GM12878 (cell line): ENCODE measurements at regions not wholly inside any gene's neighbourhood (a gene's known extent, or its start where the extent isn't known, plus 50 kb on each side); places are given as distances from the start of the nearest gene placed in this dataset.

Experiments
- ATAC-seq: fragments of 200-7000 bp; cut with Tn5 transposase; 3 replicates; pipeline ENCODE4 v1.9.1; 2020; ENCODE audit warnings: mild to moderate bottlenecking, moderate library complexity
- BruUV-seq: library from RNA; stranded (reverse); fragments of 400-500 nt; replicated peaks from 2 replicates; lab custom pipeline; 2021; lab: Mats Ljungman, UMichigan
- CTCF ChIA-PET: fragments of 300-600 bp; sonication (Branson Sonifier 250); formaldehyde crosslinking; extraction: SDS; loops from one replicate; lab custom pipeline; 2021; ENCODE audit warnings: inconsistent platforms; lab: Yijun Ruan, JAX
- POLR2A ChIA-PET: fragments of 350-600 bp; formaldehyde crosslinking; extraction: SDS; loops from one replicate; lab custom pipeline; 2021; ENCODE audit warnings: inconsistent platforms; lab: Charles Lee
- RAD21 ChIA-PET: fragments of 300-600 bp; sonication (Branson Sonifier 250); formaldehyde crosslinking; loops from one replicate; lab custom pipeline; 2023; ENCODE audit warnings: antibody characterized with exemption; ENCODE audit not compliant: unreplicated experiment; lab: Charles Lee
- SMC1A ChIA-PET: fragments of 300-600 bp; sonication (Branson Sonifier 250); formaldehyde crosslinking; loops from one replicate; lab custom pipeline; 2023; ENCODE audit not compliant: unreplicated experiment, uncharacterized antibody; lab: Charles Lee
- DNase-seq: peaks from one replicate; pipeline ENCODE4 v3.0.0-alpha.2; 2011; ENCODE audit warnings: low read depth, low spot score
- FAIRE-seq: peaks from 3 replicates; lab custom pipeline; 2011; peaks lifted over from hg19 to GRCh38; lab: Jason Lieb, UNC
- H2AFZ ChIP-seq: 2 replicates; pipeline ENCODE4 v1.6.0; 2011; ENCODE audit warnings: low read depth, low read length, control low read depth; ENCODE audit not compliant: control insufficient read depth
- H3K27ac ChIP-seq: 2 replicates; pipeline ENCODE4 v1.5.1; 2011; ENCODE audit warnings: control low read depth; ENCODE audit not compliant: control insufficient read depth, insufficient read depth
- H3K27me3 ChIP-seq, 2 experiments: replicated peaks in 1 of 2; 2 replicates each; pipeline versions ENCODE4 v1.6.0 to v1.6.1; 2011; ENCODE audit warnings: low read length in 1 of 2; ENCODE audit not compliant: control insufficient read depth in 2 of 2, insufficient read depth in 2 of 2
- H3K36me3 ChIP-seq, 2 experiments: 2 replicates each; pipeline ENCODE4 v1.5.1; 2011; ENCODE audit warnings: low read length in 1 of 2; ENCODE audit not compliant: control insufficient read depth in 2 of 2, insufficient read depth in 2 of 2
- H3K4me1 ChIP-seq: 2 replicates; pipeline ENCODE4 v1.6.1; 2011; ENCODE audit warnings: mild to moderate bottlenecking, low read length, moderate library complexity, mixed read lengths; ENCODE audit not compliant: control insufficient read depth, insufficient read depth
- H3K4me2 ChIP-seq: 2 replicates; pipeline ENCODE4 v1.6.0; 2011; ENCODE audit warnings: control low read depth; ENCODE audit not compliant: control insufficient read depth, insufficient read depth
- H3K4me3 ChIP-seq: fragments of 200-600 bp; sonication (generic); 2 replicates; pipeline ENCODE4 v1.5.1; 2016
- H3K79me2 ChIP-seq: 2 replicates; pipeline ENCODE4 v1.6.0; 2011; ENCODE audit warnings: low read length; ENCODE audit not compliant: control insufficient read depth, insufficient read depth
- H3K9ac ChIP-seq: 2 replicates; pipeline ENCODE4 v1.8.0; 2011; ENCODE audit warnings: low read length, control low read depth, mixed read lengths; ENCODE audit not compliant: control insufficient read depth, insufficient read depth
- H3K9me3 ChIP-seq: replicated peaks from 3 replicates; pipeline ENCODE4 v1.5.1; 2011; ENCODE audit warnings: mild to moderate bottlenecking, low read length; ENCODE audit not compliant: control insufficient read depth, insufficient read depth
- H4K20me1 ChIP-seq: 2 replicates; pipeline ENCODE4 v1.6.0; 2011; ENCODE audit not compliant: control insufficient read depth, insufficient read depth
- ASH2L ChIP-seq: fragments of 300-600, 200-600 bp; sonication (generic); IDR thresholded peaks from 2 replicates; pipeline ENCODE4 v1.6.1; 2017; ENCODE audit warnings: low read depth, mild to moderate bottlenecking, borderline replicate concordance
- BCL11A ChIP-seq: IDR thresholded peaks from 2 replicates; pipeline ENCODE4 v1.6.1; 2011; ENCODE audit warnings: low read depth, low read length
- CHD4 ChIP-seq: fragments of 200-600 bp; sonication (generic); IDR thresholded peaks from 2 replicates; pipeline ENCODE4 v1.6.1; 2016; ENCODE audit warnings: mild to moderate bottlenecking
- EGR1 ChIP-seq, 2 experiments: IDR thresholded peaks; 1 replicate in 1 of 2; 2 replicates in 1 of 2; pipeline ENCODE4 v1.6.1; 2011 to 2012; ENCODE audit warnings: low read depth in 2 of 2, low read length in 2 of 2, borderline replicate concordance in 1 of 2, mild to moderate bottlenecking in 1 of 2, moderate library complexity in 1 of 2
- FOXK2 ChIP-seq: fragments of 450-650 bp; IDR thresholded peaks from 2 replicates; pipeline ENCODE4 v1.6.1; 2017; ENCODE audit warnings: mild to moderate bottlenecking, moderate library complexity
- FOXM1 ChIP-seq: IDR thresholded peaks from 2 replicates; pipeline ENCODE4 v1.6.1; 2012; ENCODE audit warnings: low read depth, mild to moderate bottlenecking, inconsistent platforms, low read length, moderate library complexity
- KAT2A ChIP-seq: conservative IDR thresholded peaks from 2 replicates; pipeline ENCODE4 v1.6.1; 2011; ENCODE audit warnings: low read depth, low read length; ENCODE audit not compliant: control insufficient read depth
- KDM1A ChIP-seq: fragments of 200-600 bp; sonication (generic); IDR thresholded peaks from 2 replicates; pipeline ENCODE4 v1.6.1; 2016; ENCODE audit warnings: borderline replicate concordance
- MAX ChIP-seq: IDR thresholded peaks from 2 replicates; pipeline ENCODE4 v1.6.1; 2012; ENCODE audit warnings: low read depth, low read length, improper control_type of control experiment
- MEF2B ChIP-seq: fragments of 450-650 bp; IDR thresholded peaks from 2 replicates; pipeline ENCODE4 v1.6.1; 2018; ENCODE audit warnings: mild to moderate bottlenecking, moderate library complexity; ENCODE audit not compliant: partially characterized antibody, poor library complexity, severe bottlenecking
- NRF1 ChIP-seq: conservative IDR thresholded peaks from 2 replicates; pipeline ENCODE4 v1.6.1; 2011; ENCODE audit warnings: mild to moderate bottlenecking, low read depth, low read length, improper control_type of control experiment
- SPI1 ChIP-seq: IDR thresholded peaks from 2 replicates; pipeline ENCODE4 v1.6.1; 2011; ENCODE audit warnings: low read depth, mild to moderate bottlenecking, low read length, moderate library complexity, borderline replicate concordance; ENCODE audit not compliant: insufficient read depth
- SREBF1 ChIP-seq: IDR thresholded peaks from 2 replicates; pipeline ENCODE4 v1.6.1; 2012; ENCODE audit warnings: mild to moderate bottlenecking, low read length
- SUPT20H ChIP-seq: IDR thresholded peaks from 2 replicates; pipeline ENCODE4 v1.6.1; 2011; ENCODE audit warnings: low read depth, mild to moderate bottlenecking, low read length, moderate library complexity, borderline replicate concordance; ENCODE audit not compliant: control insufficient read depth
- ZNF622 ChIP-seq: fragments of 450-650 bp; IDR thresholded peaks from 2 replicates; pipeline ENCODE4 v1.6.1; 2017; ENCODE audit warnings: mild to moderate bottlenecking, inconsistent platforms
- WGBS: methylation state at CpG from one replicate; pipeline ENCODE4 v1.1.6; 2016; ENCODE audit warnings: low lambda C conversion rate; ENCODE audit not compliant: insufficient replicate concordance, insufficient coverage; ENCODE audit errors: missing lambda C conversion rate; 5-methylcytosine and 5-hydroxymethylcytosine counted together
- in situ Hi-C: fragments of 300-500 bp; cut with MboI; formaldehyde crosslinking; loops from 9 replicates; pipeline ENCODE4 v1.14.3; 2018; ENCODE audit warnings: mixed read lengths
- intact Hi-C: fragments of 100-400 bp; cut with micrococcal nuclease; formaldehyde crosslinking; loops from one replicate; pipeline ENCODE4 v1.14.2; 2022; ENCODE audit not compliant: unreplicated experiment
- TF ChIP-seq, protein P1 (sequence below): IDR thresholded peaks from 2 replicates; pipeline ENCODE4 v1.6.1; 2011; ENCODE audit warnings: borderline replicate concordance, low read depth, mild to moderate bottlenecking, moderate library complexity, low read length; ENCODE audit not compliant: insufficient read depth, poor library complexity, severe bottlenecking

DNA sequence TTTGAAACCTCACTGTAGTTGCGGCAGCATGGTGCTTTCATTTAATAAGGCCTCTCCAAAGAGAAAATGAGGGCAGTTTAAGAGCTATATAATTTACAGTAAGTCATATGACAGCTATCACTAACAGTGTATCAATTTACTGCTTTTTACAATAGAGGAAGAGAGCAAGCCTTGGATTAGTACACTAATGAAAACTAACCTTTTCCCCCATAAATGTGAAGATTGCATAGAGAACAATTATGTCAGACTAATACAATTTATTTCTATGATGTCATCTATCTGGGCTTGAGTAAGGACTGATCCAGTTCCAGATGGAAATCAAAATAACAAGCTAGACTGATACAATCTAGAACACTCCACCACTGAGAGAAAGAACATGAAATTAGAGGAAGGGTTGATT is 78.1 kb upstream of the FAM83B start:
- H3K79me2 ChIP-seq, result no peaks in the 10 kb centered on the region
- no peak for DNase-seq
- no peaks in the 10 kb centered on the region for H3K4me1 ChIP-seq
- ChIA-PET CTCF (no interaction called here), RAD21 (no interaction called here), SMC1A (interaction anchor here (0.7 to 1.2 kb wide), 3 partner anchors 23 to 381 kb away, joined by 3 to 4 read pairs (median 3); no protein-coding TSS in a partner anchor), POLR2A (no interaction called here)
- no peak overlapping the region for H2AFZ ChIP-seq
- no peaks in the 10 kb centered on the region for H3K9me3 ChIP-seq
- H3K4me2 ChIP-seq, result no peak overlapping the region
- H4K20me1 ChIP-seq, result no peaks in the 10 kb centered on the region
- H3K4me3 ChIP-seq, result no peak overlapping the region
- in situ Hi-C loops (no loop called here), intact Hi-C loops (no loop called here)
- H3K9ac ChIP-seq, result no peak overlapping the region
- H3K27ac ChIP-seq, result no peak overlapping the region
- no peak for ATAC-seq
- no peaks in the 10 kb centered on the region for H3K36me3 ChIP-seq
- no peak for FAIRE-seq
- TF ChIP-seq MEF2B, result no peak
- TF ChIP-seq BCL11A, result no peak
- TF ChIP-seq CHD4, result no peak
- no peak for TF ChIP-seq ZNF622
- TF ChIP-seq ASH2L, result no peak
- TF ChIP-seq FOXK2, result no peak
- TF ChIP-seq KAT2A, result no peak
- no peak for TF ChIP-seq EGR1 (IDR thresholded peaks at IDR 0.05; ENCODE audit: borderline replicate concordance in 1 of 2, low read depth in 2 of 2, low read length in 2 of 2)
- no peak for TF ChIP-seq KDM1A
- TF ChIP-seq, protein P1, sequence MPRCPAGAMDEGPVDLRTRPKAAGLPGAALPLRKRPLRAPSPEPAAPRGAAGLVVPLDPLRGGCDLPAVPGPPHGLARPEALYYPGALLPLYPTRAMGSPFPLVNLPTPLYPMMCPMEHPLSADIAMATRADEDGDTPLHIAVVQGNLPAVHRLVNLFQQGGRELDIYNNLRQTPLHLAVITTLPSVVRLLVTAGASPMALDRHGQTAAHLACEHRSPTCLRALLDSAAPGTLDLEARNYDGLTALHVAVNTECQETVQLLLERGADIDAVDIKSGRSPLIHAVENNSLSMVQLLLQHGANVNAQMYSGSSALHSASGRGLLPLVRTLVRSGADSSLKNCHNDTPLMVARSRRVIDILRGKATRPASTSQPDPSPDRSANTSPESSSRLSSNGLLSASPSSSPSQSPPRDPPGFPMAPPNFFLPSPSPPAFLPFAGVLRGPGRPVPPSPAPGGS, result no peak
- no peak for TF ChIP-seq SPI1
- TF ChIP-seq SUPT20H, result no peak
- no peak for TF ChIP-seq MAX
- no peak for TF ChIP-seq FOXM1
- TF ChIP-seq NRF1, result no peak
- TF ChIP-seq SREBF1, result no peak
- no TSS peak for BruUV-seq
- no peaks in the 10 kb centered on the region for H3K27me3 ChIP-seq
- 54% methylated on average over 1 of the region's 1 CpG for WGBS
